G401.6 (cell line): ENCODE measurements at regions not wholly inside any gene's neighbourhood (a gene's known extent, or its start where the extent isn't known, plus 50 kb on each side); places are given as distances from the start of the nearest gene placed in this dataset.
"Not testable (repeated sequence)": the region's sequence is repeated elsewhere in the genome, so short reads cannot be mapped to it uniquely, and the experiment has no call there.

Experiments used
- FAIRE-seq: peaks from 2 replicates; lab custom pipeline; 2012; peaks lifted over from hg19 to GRCh38; lab: Jason Lieb, UNC

DNA sequence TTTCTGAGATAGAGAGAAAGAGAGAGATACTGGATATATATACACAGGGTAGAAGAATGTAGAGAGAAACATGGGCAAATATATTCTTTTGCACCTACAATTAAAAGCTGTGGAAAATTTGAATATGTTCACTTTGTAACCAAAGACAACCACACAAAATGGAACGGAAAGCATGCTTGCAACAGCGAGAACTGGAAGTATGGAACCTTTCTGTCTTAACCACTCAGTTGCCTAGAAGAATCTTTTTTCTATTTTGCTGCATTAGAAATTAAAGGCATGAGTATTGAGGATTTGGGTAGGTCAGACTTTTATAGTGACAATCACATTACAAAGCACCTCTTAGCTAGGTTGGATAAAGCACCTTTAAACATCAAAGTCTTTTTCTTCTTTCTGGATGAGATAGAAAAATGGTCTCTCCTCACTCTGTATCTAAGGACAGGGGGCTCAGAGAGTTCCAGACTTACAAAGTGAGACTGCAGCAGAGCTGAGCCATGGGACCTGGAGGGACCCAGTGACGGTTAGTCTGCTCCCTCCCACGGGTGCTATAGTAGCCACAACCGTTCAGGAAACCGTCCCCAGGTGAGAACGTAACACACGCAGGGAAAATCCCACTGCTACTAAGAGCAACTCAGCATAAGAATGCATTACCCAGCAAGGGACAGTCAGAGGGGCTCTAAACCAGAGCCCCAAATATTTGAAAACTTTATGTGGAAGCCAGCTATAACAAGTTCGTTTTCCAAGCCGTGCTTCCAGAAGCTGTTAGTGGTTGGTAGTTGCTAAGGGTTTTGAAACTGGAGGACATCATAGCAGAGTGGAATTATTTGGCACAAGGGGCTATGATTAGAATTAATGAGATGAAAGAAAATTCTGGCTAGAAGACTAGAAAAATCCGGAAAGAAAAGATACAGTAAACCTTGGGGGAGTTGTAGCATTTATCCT lies 97.1 kb downstream of the DAD1 start:
- no peak for FAIRE-seq

DNA sequence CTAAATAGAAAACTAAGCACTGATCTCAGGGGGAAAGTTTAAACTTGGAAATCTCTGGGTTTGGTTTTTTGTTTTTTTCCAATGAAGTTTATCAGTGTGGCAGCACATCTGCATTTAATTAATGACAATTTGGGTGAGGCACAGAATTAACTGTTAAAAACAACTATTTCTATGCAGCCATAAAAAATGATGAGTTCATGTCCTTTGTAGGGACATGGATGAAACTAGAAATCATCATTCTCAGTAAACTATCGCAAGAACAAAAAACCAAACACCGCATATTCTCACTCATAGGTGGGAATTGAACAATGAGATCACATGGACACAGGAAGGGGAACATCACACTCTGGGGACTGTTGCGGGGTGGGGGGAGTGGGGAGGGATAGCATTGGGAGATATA lies 98.0 kb downstream of the DAD1 start:
- FAIRE-seq: not testable (repeated sequence)

DNA sequence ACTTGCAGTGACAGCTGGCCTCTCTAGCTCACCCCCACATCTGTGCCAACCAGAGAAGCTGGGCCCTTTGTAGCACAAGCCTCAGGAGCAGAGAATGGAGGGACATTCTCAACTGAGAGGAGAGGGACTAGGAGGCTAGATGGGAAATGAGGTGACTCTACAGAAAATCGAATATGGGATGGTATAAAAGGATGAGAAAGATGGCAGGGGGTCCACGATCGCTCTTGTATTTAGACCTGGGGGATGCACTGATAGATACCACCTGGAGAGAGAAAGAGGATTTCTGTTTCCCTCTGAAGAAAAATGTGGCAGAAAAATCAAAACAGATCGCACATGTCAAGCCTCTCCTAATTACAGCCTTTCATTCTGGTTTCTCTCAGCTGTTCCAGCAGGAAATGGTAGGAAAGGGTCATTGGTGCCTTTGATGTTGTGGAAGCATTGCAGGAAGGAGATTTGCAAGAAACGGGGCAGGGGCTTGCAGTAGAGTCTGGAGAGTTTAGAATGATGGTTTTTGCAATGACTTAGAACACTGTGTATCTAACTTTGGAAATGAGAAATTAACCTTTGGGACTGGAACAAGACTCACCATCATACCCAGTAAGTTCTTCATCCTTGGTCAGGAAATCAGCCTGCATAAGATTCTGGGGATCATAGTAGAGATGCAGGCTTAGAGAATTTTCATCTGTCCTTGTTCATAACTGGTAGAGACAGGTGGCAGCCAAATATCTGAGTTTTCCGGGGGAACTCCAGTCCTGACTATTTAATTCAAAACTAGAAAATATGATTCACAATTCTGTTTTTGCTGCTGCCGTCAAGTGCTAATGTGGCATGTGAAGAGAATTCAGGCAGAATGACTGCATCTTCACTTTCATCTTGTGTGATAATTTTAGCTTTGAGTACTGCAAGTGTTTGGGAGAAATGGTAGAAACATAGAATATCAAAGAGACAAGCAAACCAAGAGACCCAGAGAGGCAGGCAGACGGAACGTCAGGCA lies 98.8 kb downstream of the DAD1 start:
- no peak for FAIRE-seq

DNA sequence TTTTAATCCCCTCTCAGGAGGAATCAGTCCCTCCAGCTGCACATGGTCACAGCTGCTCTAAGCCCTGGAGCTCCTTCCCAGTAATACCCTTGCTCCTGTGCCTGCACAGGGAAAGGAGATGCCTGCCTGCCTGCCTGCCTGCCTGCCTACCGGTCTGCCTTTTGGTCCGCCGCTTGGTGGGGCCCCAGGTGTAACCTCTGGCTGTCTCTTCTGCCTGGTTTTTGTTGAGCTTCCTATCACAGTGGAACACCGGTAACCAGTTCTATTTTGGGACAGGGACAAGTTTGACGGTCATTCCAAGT lies 99.8 kb downstream of the DAD1 start:
- no peak for FAIRE-seq

DNA sequence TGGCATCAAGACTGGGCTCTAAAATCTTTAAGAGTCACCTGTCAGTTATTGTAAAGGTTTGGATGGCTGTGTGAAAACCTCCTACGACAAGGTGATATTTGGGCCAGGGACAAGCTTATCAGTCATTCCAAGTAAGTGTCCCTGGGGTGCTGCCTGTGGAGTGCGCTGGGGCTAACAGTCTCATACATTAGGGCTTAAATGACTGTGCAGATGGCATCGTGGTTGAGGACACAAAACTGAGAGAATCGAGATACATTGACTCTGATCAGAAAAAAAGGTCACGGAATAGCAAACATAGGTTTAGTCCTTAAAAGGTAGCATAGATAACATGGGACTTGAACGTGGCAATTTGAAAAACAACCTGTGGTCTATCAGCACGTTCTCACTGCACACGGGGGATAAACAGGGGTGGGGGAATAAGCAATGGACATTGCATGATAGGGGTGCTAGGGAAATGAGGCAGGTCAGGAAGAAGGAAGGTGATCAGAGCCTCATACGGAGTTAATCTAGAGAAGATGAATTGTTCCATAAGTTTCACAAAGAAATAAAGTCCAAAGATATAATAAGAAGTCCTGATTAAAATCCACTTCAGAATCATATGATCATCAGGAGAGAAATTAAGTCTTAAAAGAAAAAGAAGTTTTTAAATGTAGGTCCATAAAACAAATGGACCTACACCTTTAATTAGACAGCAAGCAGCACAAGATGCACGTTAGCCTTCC lies 100.3 kb downstream of the DAD1 start:
- no peak for FAIRE-seq

DNA sequence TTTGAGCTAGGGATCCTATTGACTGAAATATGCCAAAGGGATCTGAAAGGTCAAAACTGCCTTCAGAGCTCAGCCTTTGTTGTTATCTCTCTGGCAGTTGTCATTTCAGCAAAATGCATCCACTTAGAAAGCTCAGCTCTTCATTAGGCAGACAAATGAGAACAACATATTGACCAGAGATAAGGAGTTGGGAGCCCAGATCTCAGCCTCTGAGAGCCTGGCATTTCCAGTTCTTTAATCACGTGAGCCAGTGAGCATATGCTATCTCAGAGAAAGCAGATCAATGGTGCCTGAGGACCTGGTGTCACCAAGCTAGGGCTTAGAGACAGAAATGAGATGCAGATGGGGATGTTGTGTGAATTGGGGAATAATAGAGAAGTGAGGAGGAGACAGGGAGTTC lies 101.1 kb downstream of the DAD1 start:
- no peak for FAIRE-seq

DNA sequence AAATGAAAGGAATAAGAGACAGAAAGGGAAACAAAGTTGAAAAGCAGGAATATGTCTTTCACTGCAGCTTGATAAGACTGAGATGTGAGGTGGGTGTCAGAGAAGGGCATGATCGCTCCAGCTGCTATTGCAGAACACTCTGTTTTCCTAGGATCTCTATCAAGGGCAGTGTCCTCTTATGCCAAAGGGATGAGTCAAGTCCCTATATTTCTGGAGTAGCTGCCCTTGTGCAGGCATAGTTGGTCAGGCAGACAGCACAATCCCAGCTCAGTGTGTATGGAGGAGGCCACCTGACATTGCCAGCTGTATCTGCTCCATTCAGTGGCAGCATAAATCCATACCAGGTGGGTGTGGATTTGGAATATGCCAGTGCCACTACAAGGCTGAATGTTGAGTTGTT lies 101.6 kb downstream of the DAD1 start:
- FAIRE-seq: no peak

DNA sequence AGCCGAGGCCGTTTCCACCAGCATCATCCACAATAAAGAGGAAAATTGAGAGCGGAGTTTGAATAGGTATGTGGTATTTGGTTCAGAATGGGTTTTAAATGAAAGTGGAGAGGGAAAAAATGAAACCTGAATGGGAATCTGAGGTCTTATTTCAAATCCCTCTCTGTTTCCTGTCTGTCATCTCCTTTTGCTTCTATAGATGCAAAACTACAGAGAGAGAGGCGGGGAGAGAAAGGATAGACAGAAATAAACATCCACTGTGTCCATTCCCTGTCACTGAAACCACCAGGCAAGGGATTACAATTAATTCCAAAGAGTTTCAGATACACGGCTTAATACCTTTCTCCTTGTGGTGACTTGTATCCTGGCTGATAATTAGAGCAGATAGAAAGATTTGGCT lies 102.3 kb downstream of the DAD1 start:
- no peak for FAIRE-seq

DNA sequence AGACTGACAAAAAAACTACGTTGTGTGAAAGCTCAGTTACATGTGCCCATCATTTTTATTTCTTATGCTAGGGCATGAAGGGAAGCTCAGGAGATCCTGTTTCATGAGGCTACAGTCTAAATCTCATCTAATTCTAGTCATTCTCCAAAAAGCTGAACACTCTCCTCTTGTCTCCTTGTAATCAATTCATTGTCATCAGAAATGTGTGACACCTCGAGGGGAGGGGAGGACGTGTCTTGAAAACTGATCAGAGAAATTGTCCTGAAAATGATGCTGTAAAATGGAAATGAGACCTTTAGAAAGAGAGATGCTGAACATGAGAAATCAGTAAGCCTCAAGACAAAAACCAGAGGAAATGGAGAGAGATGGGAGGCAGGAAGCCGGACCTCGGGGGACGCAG lies 103.4 kb downstream of the DAD1 start:
- no peak for FAIRE-seq

DNA sequence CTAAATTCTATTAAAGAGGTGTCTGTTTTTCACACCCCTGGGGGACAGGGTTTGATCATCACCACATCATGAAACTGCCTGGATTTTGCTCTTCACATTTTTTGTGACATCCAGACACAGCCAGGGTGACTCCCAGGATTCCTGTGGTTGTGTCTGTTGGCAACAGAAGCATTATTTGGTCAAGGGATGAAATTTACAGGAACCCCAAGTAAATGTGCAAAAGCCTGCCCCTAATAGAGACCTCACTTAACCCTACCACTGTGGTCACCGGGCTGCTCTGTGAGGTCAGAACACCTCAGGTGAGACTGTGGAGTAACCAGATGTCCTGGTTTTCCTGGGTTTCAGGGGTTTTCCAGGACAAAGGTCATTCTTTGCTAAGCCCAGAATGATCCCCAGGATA lies 103.8 kb downstream of the DAD1 start:
- FAIRE-seq: no peak

DNA sequence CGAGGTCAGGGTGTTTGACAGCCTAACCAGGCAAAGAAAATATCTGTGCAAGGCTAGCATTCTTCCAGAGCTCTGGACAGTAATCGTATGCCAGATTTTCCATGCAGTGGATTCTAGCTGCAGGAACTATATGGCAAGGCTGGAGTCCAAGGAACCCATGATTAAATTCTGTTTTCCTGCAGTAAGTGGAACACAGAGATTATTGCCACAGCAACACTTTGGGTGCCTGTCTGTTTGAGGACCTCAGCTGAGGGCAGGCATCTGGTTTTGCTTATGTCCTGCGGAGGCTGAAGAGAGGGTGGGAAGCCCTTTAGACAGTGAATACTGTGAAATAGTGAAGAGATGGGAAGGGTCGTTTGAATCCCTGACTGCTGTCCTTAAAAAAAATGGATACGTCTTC lies 104.4 kb downstream of the DAD1 start:
- no peak for FAIRE-seq

DNA sequence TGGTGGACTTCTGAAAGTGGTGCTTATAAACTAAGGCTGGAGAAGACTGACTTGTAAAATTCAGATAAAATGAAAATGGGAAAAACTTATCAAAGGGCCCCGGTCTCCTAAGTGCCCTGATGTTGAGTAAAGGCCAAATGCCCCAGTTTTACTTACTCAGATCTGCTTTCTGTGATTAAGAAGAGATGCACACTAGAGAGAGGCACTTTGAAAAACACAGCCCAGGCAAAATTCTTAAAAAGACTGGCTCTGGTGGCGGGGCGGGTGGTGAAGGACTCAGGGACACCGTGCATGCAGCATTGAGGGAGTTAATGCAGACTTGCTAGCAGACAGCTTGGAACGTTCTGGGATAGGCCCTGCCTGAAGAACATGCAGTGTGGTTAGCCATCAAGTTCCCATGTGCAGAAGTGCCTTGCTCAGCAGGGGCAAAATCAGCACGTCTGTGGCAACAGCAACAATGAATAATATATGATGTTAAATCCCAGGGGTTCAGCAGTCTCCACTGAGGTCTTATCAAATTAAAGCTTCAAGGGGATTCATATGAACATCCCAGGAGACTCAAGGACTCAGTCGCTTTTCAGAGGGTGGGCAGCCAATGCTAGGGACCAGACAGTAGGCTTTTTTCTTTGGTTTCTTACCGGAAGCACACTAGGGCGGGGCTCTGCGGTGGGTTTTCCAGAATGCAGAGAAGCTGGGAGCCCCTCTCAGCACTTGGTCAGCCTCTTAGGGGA lies 105.0 kb downstream of the DAD1 start:
- no peak for FAIRE-seq

DNA sequence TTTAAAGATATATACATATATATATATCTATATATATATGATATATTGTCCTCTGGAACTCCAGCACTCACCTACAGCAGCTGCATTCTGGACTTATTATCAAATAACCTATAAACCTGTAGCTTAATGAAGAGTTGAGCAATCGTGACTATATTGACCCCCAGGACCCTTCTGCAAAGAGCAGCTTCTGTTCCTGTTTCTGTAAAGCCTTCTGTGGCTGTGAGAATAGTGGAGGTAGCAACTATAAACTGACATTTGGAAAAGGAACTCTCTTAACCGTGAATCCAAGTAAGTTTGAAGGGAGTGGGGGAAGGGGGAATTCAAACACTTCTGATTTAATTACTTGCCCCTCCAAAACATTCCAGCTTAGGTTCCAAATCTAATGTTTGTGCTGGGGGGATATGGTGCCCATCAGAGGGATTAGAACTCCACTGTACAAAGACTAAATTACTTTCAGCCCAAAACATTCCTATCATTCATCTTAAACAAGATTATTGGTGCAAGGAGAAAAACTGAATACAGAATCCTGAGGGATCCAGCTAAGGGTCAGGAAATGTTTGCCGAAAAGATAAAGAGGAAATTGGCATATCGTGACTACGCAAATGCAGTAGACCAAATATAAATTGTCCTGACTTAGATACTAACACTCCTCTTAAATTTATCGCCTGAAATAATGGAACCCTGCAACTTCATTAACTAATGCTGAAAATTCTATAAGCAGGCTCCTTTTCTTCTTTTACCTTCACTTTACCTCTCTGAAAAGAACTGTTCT lies 106.1 kb downstream of the DAD1 start:
- no peak for FAIRE-seq

DNA sequence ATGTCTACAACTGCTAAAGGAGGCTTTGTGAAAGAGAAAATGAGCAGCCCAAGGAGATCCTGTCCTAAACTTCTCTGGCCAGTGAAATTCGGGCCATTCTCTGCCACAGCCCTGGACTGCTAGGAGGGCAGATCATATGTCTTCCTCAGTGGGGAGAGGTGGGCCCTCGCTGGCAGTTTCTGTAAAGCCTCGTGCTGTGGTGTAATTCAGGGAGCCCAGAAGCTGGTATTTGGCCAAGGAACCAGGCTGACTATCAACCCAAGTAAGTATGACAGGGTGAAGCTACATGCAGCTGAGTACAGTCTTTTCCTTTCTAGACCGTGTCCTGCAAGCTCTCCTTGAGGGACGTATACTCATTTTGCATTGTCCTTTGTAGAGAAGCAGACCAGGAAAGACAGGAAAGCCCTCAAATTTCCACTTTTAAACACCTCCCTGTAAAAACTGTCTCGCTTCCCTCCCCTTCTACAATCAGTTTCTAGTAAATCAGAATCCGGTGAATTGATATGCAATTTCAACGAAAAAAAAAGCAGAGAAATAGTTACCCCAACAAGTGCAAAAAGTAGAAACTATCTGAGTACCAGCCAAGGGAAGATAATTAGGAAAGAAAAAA lies 106.8 kb downstream of the DAD1 start:
- no peak for FAIRE-seq

DNA sequence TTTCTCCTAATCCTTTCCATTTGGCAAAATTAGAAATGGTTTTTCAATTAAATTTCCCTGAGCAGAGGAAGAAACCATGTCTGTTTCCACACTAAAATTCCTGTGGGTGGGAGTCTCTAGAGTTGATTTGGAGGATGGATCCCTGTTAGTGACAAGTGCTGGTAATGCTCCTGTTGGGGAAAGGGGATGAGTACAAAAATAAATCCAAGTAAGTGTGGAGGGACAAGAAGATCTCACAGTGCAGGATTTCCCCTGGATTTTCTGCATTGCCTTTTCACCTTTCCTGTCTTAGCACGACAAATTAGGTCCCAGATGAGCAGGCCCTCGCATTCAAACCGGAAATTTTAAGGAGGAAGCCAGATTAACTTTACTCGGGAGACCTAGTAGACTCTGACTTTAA lies 107.5 kb downstream of the DAD1 start:
- FAIRE-seq: no peak

DNA sequence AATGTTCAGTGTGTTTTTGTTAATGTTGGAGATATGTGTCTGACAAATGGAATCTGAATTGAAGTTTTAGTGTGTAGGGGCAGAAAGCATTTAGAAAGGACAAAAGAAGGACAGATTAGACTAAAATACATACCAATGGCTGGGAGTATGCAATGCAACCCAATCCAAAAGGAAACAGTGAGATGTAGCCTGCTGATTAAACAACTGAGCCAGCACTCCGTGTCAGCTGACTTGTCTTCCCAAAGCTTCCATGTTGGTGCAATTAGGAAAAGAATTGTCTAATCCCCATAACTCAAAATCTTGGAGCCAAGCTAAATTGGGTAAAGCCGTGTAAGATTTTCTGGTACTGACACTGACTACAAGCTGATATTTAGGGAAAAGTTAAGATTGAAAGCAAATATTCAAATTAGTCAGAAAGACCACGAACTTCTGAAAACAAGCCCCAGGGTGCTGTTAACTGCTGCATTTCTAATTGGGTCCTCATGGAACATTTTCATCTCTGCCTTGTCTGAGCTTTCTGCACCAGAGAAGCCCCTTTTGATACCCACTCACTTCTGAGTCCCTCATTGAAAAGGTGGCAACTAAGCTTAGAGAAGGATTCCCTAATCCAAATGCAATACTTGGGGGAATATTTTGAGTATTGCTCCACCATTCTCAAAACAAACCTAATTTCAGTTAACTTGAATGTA lies 109.1 kb downstream of the DAD1 start:
- no peak for FAIRE-seq

DNA sequence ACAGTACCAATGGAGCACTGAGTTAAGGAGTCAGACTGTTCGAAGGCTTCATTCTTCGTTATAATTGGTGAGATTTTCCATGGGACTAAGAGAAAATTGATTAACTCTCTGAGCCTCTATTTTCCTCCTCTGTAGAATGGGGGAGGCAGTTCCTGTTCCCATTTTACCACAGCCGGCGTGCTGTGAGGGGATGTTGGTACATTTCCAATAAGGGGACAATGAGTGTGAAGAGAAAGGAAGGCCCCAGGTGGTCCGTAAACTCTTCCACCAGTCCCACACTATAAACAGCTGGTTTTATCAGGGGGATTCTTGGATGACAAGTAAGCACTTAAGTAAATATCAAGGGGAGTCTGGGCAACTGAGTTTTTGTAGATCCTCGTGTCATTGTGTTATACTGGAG lies 109.9 kb downstream of the DAD1 start:
- no peak for FAIRE-seq

DNA sequence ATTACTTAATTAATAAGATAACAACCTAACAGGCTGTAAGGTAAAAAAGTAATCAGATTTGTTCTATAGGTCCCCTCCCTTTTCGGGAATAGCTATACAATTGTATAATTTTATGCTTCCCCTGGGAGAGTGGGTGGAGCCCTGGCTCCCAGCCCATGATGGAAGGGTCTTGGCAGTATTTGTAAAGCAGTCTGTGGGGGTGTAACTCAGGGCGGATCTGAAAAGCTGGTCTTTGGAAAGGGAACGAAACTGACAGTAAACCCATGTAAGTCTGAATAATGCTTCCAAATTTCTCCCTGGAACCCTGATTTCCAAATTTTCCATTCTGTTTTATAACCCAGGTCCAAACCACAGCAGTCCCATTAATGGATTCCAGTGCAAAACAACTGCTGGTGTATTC lies 110.4 kb downstream of the DAD1 start:
- FAIRE-seq: no peak

DNA sequence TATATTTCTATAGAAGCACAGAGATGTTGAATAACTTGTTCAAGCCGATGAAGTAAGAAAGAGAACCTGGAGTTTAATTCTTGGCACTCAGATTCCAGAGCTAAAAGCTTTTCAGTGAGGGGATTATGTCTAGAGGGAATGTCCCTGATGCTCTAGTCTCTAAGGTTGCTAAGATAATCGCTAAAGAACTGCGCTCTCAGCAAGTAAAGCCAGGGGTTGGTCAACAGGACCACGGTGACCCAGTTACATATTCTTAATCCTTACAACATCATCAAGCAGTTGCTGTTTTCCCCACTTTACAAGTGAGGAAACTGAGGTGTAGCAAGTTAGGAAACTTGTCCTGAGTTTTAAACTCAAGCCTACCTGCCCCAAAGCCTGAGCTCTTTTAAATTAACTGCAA lies 110.8 kb downstream of the DAD1 start:
- FAIRE-seq: no peak

DNA sequence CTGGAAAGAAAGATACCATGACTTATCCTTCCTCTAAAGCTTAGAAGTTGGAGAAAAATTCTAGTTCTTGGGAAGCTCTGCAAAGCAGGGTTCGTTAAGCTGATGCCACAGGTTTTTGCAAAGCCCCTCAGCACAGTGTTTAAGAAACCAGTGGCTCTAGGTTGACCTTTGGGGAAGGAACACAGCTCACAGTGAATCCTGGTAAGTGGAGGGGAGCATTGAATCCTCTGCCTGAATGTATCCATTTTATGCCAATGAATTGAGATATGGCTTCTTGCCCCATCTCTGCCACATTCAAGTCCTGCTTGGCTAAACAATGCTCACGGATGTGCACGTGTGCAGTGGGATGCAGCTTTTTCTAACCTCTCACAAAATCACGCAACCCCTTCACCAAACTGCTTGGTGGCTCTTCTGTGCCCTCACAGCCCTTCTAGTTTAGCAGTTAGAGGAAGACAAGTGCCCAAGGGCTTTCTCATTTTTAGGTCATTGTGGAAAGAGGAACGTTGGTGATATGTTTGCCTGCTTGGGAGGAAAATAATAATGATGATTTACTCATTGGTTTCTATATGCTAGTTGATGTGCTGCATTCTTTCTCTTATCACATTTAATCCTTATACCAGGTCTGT lies 111.3 kb downstream of the DAD1 start:
- FAIRE-seq: no peak
